H9 (cell line): ENCODE measurements at regions not wholly inside any gene's neighbourhood (a gene's known extent, or its start where the extent isn't known, plus 50 kb on each side); places are given as distances from the start of the nearest gene placed in this dataset.

ENCODE experiments used
- DNase-seq: peaks from one replicate; pipeline ENCODE4 v3.0.0-alpha.2; 2017
- H2AFZ ChIP-seq: one replicate; pipeline ENCODE4 v1.6.1; 2013; ENCODE audit warnings: mild to moderate bottlenecking, low read length, control low read depth, moderate library complexity
- H2AK5ac ChIP-seq: 2 replicates; pipeline ENCODE4 v1.6.1; 2013; ENCODE audit warnings: low read length, control low read depth, mixed read lengths; ENCODE audit not compliant: insufficient read length
- H2BK120ac ChIP-seq: one replicate; pipeline ENCODE4 v1.6.1; 2013; ENCODE audit warnings: low read depth, mild to moderate bottlenecking, low read length, control low read depth, inconsistent platforms; ENCODE audit not compliant: poor library complexity, severe bottlenecking
- H2BK12ac ChIP-seq: 2 replicates; pipeline ENCODE4 v1.6.1; 2013; ENCODE audit warnings: low read length, control low read depth, mixed read lengths, low read depth; ENCODE audit not compliant: insufficient read length
- H2BK15ac ChIP-seq: 2 replicates; pipeline ENCODE4 v1.6.1; 2013; ENCODE audit warnings: low read depth, low read length, control low read depth
- H2BK20ac ChIP-seq: one replicate; pipeline ENCODE4 v1.6.1; 2013; ENCODE audit warnings: low read depth, mild to moderate bottlenecking, low read length, control low read depth, inconsistent platforms; ENCODE audit not compliant: poor library complexity, severe bottlenecking
- H2BK5ac ChIP-seq: 2 replicates; pipeline ENCODE4 v1.6.1; 2013; ENCODE audit warnings: low read length, control low read depth, mixed read lengths; ENCODE audit not compliant: insufficient read length
- H3K14ac ChIP-seq: 2 replicates; pipeline ENCODE4 v1.6.1; 2013; ENCODE audit warnings: low read length, control low read depth; ENCODE audit not compliant: insufficient read depth
- H3K18ac ChIP-seq: 2 replicates; pipeline ENCODE4 v1.6.1; 2013; ENCODE audit warnings: low read depth, mild to moderate bottlenecking, mixed read lengths, low read length, control low read depth; ENCODE audit not compliant: insufficient read length
- H3K23ac ChIP-seq: 2 replicates; pipeline ENCODE4 v1.6.1; 2013; ENCODE audit warnings: low read length, control low read depth, mixed read lengths, low read depth; ENCODE audit not compliant: insufficient read length
- H3K23me2 ChIP-seq: 2 replicates; pipeline ENCODE4 v1.6.1; 2013; ENCODE audit warnings: low read depth, mild to moderate bottlenecking, mixed read lengths, low read length, control low read depth; ENCODE audit not compliant: insufficient read length, poor library complexity, severe bottlenecking
- H3K27ac ChIP-seq: 2 replicates; pipeline ENCODE4 v1.5.1; 2013; ENCODE audit warnings: low read length, control low read depth, mixed read lengths, low read depth; ENCODE audit not compliant: insufficient read length
- H3K27me3 ChIP-seq: 2 replicates; pipeline ENCODE4 v1.6.1; 2013; ENCODE audit warnings: low read length, control low read depth, inconsistent platforms; ENCODE audit not compliant: insufficient read depth
- H3K4ac ChIP-seq: 2 replicates; pipeline ENCODE4 v1.6.1; 2013; ENCODE audit warnings: low read depth, mild to moderate bottlenecking, control low read depth, inconsistent platforms, low read length, moderate library complexity
- H3K4me1 ChIP-seq: 2 replicates; pipeline ENCODE4 v1.6.1; 2013; ENCODE audit warnings: low read length, control low read depth, inconsistent platforms; ENCODE audit not compliant: insufficient read depth
- H3K4me2 ChIP-seq: 2 replicates; pipeline ENCODE4 v1.6.1; 2013; ENCODE audit warnings: low read length, control low read depth, mixed read lengths; ENCODE audit not compliant: insufficient read length, insufficient read depth
- H3K56ac ChIP-seq: 2 replicates; pipeline ENCODE4 v1.6.1; 2013; ENCODE audit warnings: low read depth, mild to moderate bottlenecking, mixed read lengths, low read length, control low read depth; ENCODE audit not compliant: insufficient read length
- H3K79me1 ChIP-seq: 2 replicates; pipeline ENCODE4 v1.6.1; 2013; ENCODE audit warnings: low read depth, mild to moderate bottlenecking, moderate library complexity, low read length, control low read depth, inconsistent platforms; ENCODE audit not compliant: insufficient read depth, poor library complexity, severe bottlenecking
- H3K79me2 ChIP-seq: 2 replicates; pipeline ENCODE4 v1.6.1; 2013; ENCODE audit warnings: low read length, control low read depth, inconsistent platforms; ENCODE audit not compliant: insufficient read depth
- H3K9ac ChIP-seq: 2 replicates; pipeline ENCODE4 v1.6.1; 2013; ENCODE audit warnings: low read length, control low read depth, mixed read lengths; ENCODE audit not compliant: insufficient read length; ENCODE audit errors: extremely low read depth
- H3K9me3 ChIP-seq: one replicate; pipeline ENCODE4 v1.6.1; 2013; ENCODE audit warnings: low read depth, low read length, inconsistent platforms; ENCODE audit not compliant: control insufficient read depth
- H3T11ph ChIP-seq: one replicate; pipeline ENCODE4 v1.6.1; 2013; ENCODE audit warnings: mild to moderate bottlenecking, low read length, control low read depth, inconsistent platforms
- H4K20me1 ChIP-seq: one replicate; pipeline ENCODE4 v1.6.1; 2013; ENCODE audit not compliant: control insufficient read depth, insufficient read length, insufficient read depth
- H4K5ac ChIP-seq: 2 replicates; pipeline ENCODE4 v1.6.1; 2013; ENCODE audit warnings: low read depth, mild to moderate bottlenecking, mixed read lengths, low read length, control low read depth; ENCODE audit not compliant: insufficient read length
- H4K8ac ChIP-seq: replicated peaks from 2 replicates; pipeline ENCODE4 v1.6.1; 2013; ENCODE audit warnings: low read length, control low read depth, mixed read lengths, low read depth; ENCODE audit not compliant: insufficient read length
- H4K91ac ChIP-seq: 2 replicates; pipeline ENCODE4 v1.6.1; 2013; ENCODE audit warnings: low read depth, mild to moderate bottlenecking, moderate library complexity, mixed read lengths, low read length, control low read depth; ENCODE audit not compliant: insufficient read length
- H3K27ac Mint-ChIP-seq, 3 experiments: 2 replicates in 2 of 3; 3 replicates in 1 of 3; pipeline ENCODE4 v1.8.0; 2020 to 2021; ENCODE audit warnings: mixed read lengths in 3 of 3, mild to moderate bottlenecking in 1 of 3, moderate library complexity in 1 of 3
- H3K27me3 Mint-ChIP-seq: 2 replicates; pipeline ENCODE4 v1.8.0; 2021; ENCODE audit warnings: low read depth, mild to moderate bottlenecking, moderate library complexity, mixed read lengths
- H3K36me3 Mint-ChIP-seq, 3 experiments: 2 replicates in 2 of 3; 3 replicates in 1 of 3; pipeline ENCODE4 v1.8.0; 2020 to 2021; ENCODE audit warnings: low read depth in 3 of 3, mixed read lengths in 3 of 3; ENCODE audit not compliant: insufficient read depth in 1 of 3
- H3K4me1 Mint-ChIP-seq, 2 experiments: 2 replicates each; pipeline ENCODE4 v1.8.0; 2020; ENCODE audit warnings: mixed read lengths in 2 of 2
- H3K4me3 Mint-ChIP-seq, 2 experiments: 2 replicates in 1 of 2; 3 replicates in 1 of 2; pipeline ENCODE4 v1.8.0; 2020 to 2021; ENCODE audit warnings: mild to moderate bottlenecking in 2 of 2, mixed read lengths in 2 of 2, moderate library complexity in 1 of 2
- H3K9me3 Mint-ChIP-seq, 2 experiments: 2 replicates in 1 of 2; 3 replicates in 1 of 2; pipeline ENCODE4 v1.8.0; 2020; ENCODE audit warnings: mild to moderate bottlenecking in 2 of 2, mixed read lengths in 2 of 2, moderate library complexity in 1 of 2
- WGBS: extraction: QIAGEN DNeasy Blood & Tissue Kit; methylation state at CpG from one replicate; pipeline ENCODE4 v1.1.7; 2013; ENCODE audit warnings: missing lambda C conversion rate, low lambda C conversion rate, mixed read lengths; ENCODE audit not compliant: insufficient read length; ENCODE audit errors: extremely low coverage; 5-methylcytosine and 5-hydroxymethylcytosine counted together
- TF ChIP-seq, protein P1 (sequence below): fragments of 200-600 bp; sonication (generic); conservative IDR thresholded peaks from 3 replicates; pipeline ENCODE4 v1.8.0; 2021; ENCODE audit warnings: antibody characterized with exemption, mild to moderate bottlenecking

DNA sequence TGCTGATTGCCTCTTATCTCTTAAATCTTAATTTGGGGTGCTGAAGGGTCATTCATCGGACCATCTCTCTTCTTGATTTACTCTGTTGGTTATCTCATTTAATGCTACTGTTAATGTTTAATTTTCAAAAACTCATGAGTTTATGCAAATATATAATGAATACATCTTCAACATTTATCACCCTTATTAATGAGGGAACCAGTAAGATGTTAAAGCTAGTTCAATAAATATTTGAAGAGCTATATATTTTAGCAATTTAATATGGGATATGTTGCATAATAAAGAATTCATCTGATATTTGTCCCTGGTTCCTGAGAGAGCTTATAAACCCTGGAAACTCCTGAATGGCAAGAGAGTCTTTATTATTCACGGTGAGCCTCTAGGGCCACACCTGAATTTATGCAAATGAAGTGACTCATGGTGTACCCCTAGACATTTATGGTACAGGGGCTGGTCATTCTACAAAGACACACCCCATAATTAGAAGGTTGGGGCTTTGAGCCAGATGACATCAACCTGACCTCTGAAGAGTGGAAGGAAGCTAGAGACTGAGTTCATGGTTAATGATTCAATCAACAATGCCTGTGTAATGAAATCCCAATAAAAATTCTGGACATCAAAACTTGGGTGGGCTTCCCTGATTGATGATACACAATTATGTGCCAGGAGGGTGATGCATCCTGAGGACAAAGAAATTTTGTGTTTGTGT lies 339.5 kb upstream of the ZNF608 start:
- Histone ChIP-seq H3K9ac (no peak overlapping the region), H3K27ac (no peak overlapping the region), H2BK20ac (no peak overlapping the region), H3K18ac (no peak overlapping the region), H2AK5ac (no peak overlapping the region), H3T11ph (no peak overlapping the region), H3K79me2 (no peaks in the 10 kb centered on the region), H2BK120ac (no peak overlapping the region), H2BK15ac (no peak overlapping the region), H3K23ac (no peak overlapping the region), H2AFZ (no peak overlapping the region), H2BK5ac (no peak overlapping the region), H3K56ac (no peak overlapping the region), H2BK12ac (no peak overlapping the region), H3K4me2 (no peak overlapping the region), H4K20me1 (no peaks in the 10 kb centered on the region), H3K79me1 (no peaks in the 10 kb centered on the region), H3K4ac (no peak overlapping the region), H4K8ac (no peak overlapping the region), H3K14ac (no peak overlapping the region), H3K9me3 (no peaks in the 10 kb centered on the region), H3K27me3 (no peaks in the 10 kb centered on the region), H4K91ac (no peak overlapping the region), H4K5ac (no peak overlapping the region), H3K4me1 (no peaks in the 10 kb centered on the region), H3K23me2 (no peaks in the 10 kb centered on the region)
- Mint-ChIP-seq H3K4me1 (no peaks in the 10 kb centered on the region), H3K36me3 (peaks cover 5 to 29% (median 10%) of the 10 kb centered on the region in 3 experiments; a peak in 6 of 7 replicates), H3K4me3 (no peak overlapping the region), H3K27ac (no peak overlapping the region), H3K9me3 (peaks cover 6 to 12% of the 10 kb centered on the region in 2 experiments; a peak in 4 of 5 replicates), H3K27me3 (no peaks in the 10 kb centered on the region)
- no peak for DNase-seq
- WGBS, result no CpG with 5 or more reads among the region's 2 CpGs
- TF ChIP-seq, protein P1, sequence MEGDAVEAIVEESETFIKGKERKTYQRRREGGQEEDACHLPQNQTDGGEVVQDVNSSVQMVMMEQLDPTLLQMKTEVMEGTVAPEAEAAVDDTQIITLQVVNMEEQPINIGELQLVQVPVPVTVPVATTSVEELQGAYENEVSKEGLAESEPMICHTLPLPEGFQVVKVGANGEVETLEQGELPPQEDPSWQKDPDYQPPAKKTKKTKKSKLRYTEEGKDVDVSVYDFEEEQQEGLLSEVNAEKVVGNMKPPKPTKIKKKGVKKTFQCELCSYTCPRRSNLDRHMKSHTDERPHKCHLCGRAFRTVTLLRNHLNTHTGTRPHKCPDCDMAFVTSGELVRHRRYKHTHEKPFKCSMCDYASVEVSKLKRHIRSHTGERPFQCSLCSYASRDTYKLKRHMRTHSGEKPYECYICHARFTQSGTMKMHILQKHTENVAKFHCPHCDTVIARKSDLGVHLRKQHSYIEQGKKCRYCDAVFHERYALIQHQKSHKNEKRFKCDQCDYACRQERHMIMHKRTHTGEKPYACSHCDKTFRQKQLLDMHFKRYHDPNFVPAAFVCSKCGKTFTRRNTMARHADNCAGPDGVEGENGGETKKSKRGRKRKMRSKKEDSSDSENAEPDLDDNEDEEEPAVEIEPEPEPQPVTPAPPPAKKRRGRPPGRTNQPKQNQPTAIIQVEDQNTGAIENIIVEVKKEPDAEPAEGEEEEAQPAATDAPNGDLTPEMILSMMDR, result no peak
